A673 (cell line): ENCODE measurements at regions not wholly inside any gene's neighbourhood (a gene's known extent, or its start where the extent isn't known, plus 50 kb on each side); places are given as distances from the start of the nearest gene placed in this dataset.

ENCODE experiments used
- BruUV-seq: library from RNA; stranded (reverse); fragments of 400-500 nt; replicated peaks from 2 replicates; lab custom pipeline; 2021; lab: Mats Ljungman, UMichigan
- CTCF ChIA-PET: fragments of 300-600 bp; sonication (Branson Sonifier 250); formaldehyde crosslinking; loops from one replicate; lab custom pipeline; 2022; ENCODE audit warnings: antibody characterized with exemption; lab: Charles Lee
- POLR2A ChIA-PET: fragments of 300-600 bp; sonication (Branson Sonifier 250); formaldehyde crosslinking; loops from one replicate; lab custom pipeline; 2022; ENCODE audit warnings: antibody characterized with exemption; ENCODE audit not compliant: low non-redundant PET; lab: Charles Lee
- DNase-seq: peaks from one replicate; pipeline ENCODE4 v3.0.0-alpha.2; 2015; ENCODE audit warnings: low spot score
- H3K27ac ChIP-seq: fragments of 200-600 bp; sonication (generic); 2 replicates; pipeline ENCODE4 v1.5.1; 2016; ENCODE audit warnings: mixed run types, low read depth, mild to moderate bottlenecking, mixed read lengths, antibody characterized with exemption, low read length; ENCODE audit not compliant: poor library complexity, severe bottlenecking
- H3K27me3 ChIP-seq: fragments of 200-600 bp; sonication (generic); replicated peaks from 2 replicates; pipeline ENCODE4 v1.6.1; 2017; ENCODE audit warnings: mixed run types, low read depth, mild to moderate bottlenecking, mixed read lengths, antibody characterized with exemption, low read length; ENCODE audit not compliant: insufficient read depth, poor library complexity
- H3K36me3 ChIP-seq: fragments of 200-600 bp; sonication (generic); 2 replicates; pipeline ENCODE4 v1.6.1; 2016; ENCODE audit warnings: mixed run types, mild to moderate bottlenecking, mixed read lengths, antibody characterized with exemption, low read length; ENCODE audit not compliant: insufficient read depth, poor library complexity, severe bottlenecking
- H3K4me1 ChIP-seq: fragments of 200-600 bp; sonication (generic); 2 replicates; pipeline ENCODE4 v1.6.1; 2017; ENCODE audit warnings: mixed run types, mild to moderate bottlenecking, mixed read lengths, antibody characterized with exemption, low read length; ENCODE audit not compliant: insufficient read depth, poor library complexity, severe bottlenecking
- H3K4me3 ChIP-seq: fragments of 200-600 bp; sonication (generic); 2 replicates; pipeline ENCODE4 v1.5.1; 2016; ENCODE audit warnings: low read depth, mixed run types, mild to moderate bottlenecking, mixed read lengths, low read length; ENCODE audit not compliant: poor library complexity, severe bottlenecking
- H3K9me3 ChIP-seq: fragments of 200-600 bp; sonication (generic); 2 replicates; pipeline ENCODE4 v1.6.1; 2016; ENCODE audit warnings: mixed run types, low read depth, mild to moderate bottlenecking, mixed read lengths, antibody characterized with exemption, low read length; ENCODE audit not compliant: poor library complexity, severe bottlenecking
- EZH2 ChIP-seq: fragments of 200-600 bp; sonication (generic); IDR thresholded peaks from 2 replicates; pipeline ENCODE4 v1.6.1; 2017; ENCODE audit warnings: borderline replicate concordance, low read depth, mild to moderate bottlenecking, mixed read lengths, antibody characterized with exemption, low read length; ENCODE audit not compliant: poor library complexity, severe bottlenecking
- intact Hi-C: fragments of 100-400 bp; cut with micrococcal nuclease; formaldehyde crosslinking; loops from one replicate; pipeline ENCODE4 v1.10.0; 2022; ENCODE audit not compliant: unreplicated experiment
- TF ChIP-seq, protein P1 (sequence below): fragments of 300-800, 200-600 bp; sonication (generic); conservative IDR thresholded peaks from 2 replicates; pipeline ENCODE4 v1.5.1; 2017; ENCODE audit warnings: low read depth, mild to moderate bottlenecking, antibody characterized with exemption, low read length, moderate library complexity, mixed read lengths

- BruUV-seq: no TSS peak
- Histone ChIP-seq H3K27ac (no peak overlapping the region), H3K9me3 (no peaks in the 10 kb centered on the region), H3K36me3 (no peaks in the 10 kb centered on the region), H3K4me3 (no peak overlapping the region), H3K4me1 (no peaks in the 10 kb centered on the region), H3K27me3 (peaks cover 38% of the 10 kb centered on the region)
- CTCF ChIA-PET: interaction anchor here (0.9 kb wide), 1 partner anchor 144 kb away, joined by 5 read pairs; no protein-coding TSS in a partner anchor
- POLR2A ChIA-PET: no interaction called here
- no peak for DNase-seq
- intact Hi-C loops: no loop called here
- TF ChIP-seq EZH2: no peak
- TF ChIP-seq, protein P1, sequence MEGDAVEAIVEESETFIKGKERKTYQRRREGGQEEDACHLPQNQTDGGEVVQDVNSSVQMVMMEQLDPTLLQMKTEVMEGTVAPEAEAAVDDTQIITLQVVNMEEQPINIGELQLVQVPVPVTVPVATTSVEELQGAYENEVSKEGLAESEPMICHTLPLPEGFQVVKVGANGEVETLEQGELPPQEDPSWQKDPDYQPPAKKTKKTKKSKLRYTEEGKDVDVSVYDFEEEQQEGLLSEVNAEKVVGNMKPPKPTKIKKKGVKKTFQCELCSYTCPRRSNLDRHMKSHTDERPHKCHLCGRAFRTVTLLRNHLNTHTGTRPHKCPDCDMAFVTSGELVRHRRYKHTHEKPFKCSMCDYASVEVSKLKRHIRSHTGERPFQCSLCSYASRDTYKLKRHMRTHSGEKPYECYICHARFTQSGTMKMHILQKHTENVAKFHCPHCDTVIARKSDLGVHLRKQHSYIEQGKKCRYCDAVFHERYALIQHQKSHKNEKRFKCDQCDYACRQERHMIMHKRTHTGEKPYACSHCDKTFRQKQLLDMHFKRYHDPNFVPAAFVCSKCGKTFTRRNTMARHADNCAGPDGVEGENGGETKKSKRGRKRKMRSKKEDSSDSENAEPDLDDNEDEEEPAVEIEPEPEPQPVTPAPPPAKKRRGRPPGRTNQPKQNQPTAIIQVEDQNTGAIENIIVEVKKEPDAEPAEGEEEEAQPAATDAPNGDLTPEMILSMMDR: no peak
Measured at GRCh38 chr20:20904501-20904831, 192.0 kb upstream of the RALGAPA2 start.

DNA sequence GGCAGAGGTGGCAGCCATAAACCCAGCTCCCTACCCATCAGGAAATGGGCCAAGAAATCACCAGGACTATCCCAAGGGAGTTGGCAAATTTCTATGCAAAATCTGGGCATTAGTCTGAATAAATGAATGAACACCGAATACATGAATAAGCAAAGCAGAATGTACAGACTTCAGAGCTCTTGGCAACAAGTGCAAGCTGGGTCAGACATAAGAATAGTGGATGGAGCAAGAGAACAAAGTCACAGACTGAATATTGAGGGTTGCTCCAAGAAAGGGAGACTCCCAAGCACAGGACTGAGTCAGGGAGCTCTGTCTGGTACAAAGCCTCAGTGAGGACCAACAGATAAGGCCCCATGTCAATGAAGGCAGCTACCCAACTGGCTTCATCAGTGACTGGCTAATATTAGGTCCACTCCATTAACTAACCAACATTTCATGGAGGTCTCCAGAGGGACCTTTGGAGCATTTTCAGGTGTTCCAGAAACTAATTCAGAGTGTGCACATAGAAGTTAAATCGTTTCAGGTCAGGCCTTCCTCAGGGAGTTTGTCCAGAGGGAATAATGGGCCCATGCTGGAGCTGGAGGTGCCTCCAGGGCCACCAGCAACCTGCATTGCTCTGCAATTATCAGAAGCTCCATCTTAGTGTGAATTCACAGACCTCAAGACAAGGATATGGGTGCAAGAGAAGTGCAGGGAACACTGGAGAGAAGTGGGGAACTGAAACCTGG lies 191.5 kb upstream of the RALGAPA2 start:
- no peaks in the 10 kb centered on the region for H3K36me3 ChIP-seq
- no peaks in the 10 kb centered on the region for H3K4me1 ChIP-seq
- DNase-seq: no peak
- H3K27me3 ChIP-seq: peaks cover 34% of the 10 kb centered on the region
- H3K27ac ChIP-seq: no peak overlapping the region
- intact Hi-C loops: no loop called here
- BruUV-seq: no TSS peak
- ChIA-PET POLR2A (no interaction called here), CTCF (interaction anchor here (0.9 kb wide), 1 partner anchor 145 kb away, joined by 5 read pairs; no protein-coding TSS in a partner anchor)
- TF ChIP-seq, protein P1: no peak
- no peak for TF ChIP-seq EZH2
- H3K4me3 ChIP-seq: no peak overlapping the region
- H3K9me3 ChIP-seq: no peaks in the 10 kb centered on the region

DNA sequence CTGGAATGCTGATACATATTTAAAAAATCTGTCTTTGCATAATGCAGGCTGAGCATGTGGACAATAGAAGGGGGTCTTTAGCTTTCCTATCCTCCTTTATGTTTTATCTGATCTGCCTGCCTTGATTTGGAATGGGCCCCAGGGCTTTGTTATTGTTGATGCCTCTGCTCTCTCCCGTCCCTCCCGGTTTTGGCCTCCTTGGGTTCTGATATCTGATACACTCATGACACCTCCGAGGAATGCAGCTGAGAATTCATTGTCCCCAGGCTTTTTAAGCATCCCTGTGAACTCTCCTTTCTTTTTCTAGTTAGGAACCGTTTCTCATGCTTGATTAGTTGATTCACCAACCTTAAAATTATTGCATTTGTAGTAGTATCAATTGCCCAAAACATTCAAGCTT lies 185.5 kb upstream of the RALGAPA2 start:
- Histone ChIP-seq H3K27me3 (peaks cover 6% of the 10 kb centered on the region), H3K9me3 (no peaks in the 10 kb centered on the region), H3K27ac (no peak overlapping the region), H3K4me1 (no peaks in the 10 kb centered on the region), H3K36me3 (no peaks in the 10 kb centered on the region), H3K4me3 (no peak overlapping the region)
- ChIA-PET CTCF (no interaction called here), POLR2A (no interaction called here)
- BruUV-seq: no TSS peak
- TF ChIP-seq EZH2: no peak
- TF ChIP-seq, protein P1: no peak
- intact Hi-C loops: loop anchor here (1.0 kb wide), 1 partner anchor 36 kb away; no protein-coding TSS in a partner anchor
- DNase-seq: no peak
